ENCODE measurements at regions not wholly inside any gene's neighbourhood (a gene's known extent, or its start where the extent isn't known, plus 50 kb on each side); places are given as distances from the start of the nearest gene placed in this dataset.

GRCh38 chr7:85734823-85735222 is 548.0 kb upstream of the SEMA3D start:
- TF ChIP-seq EZH2 (IDR thresholded peaks at IDR 0.05) (no peak), POLR2AphosphoS5 (IDR thresholded peaks at IDR 0.05; ENCODE audit: borderline replicate concordance, low read depth, low read length) (no peak), FOXP2 (optimal IDR thresholded peaks at IDR 0.05; ENCODE audit: control extremely low read depth, extremely low read length, insufficient read depth) (no peak)

Measured in SK-N-MC (cell line).